ENCODE measurements at regions not wholly inside any gene's neighbourhood (a gene's known extent, or its start where the extent isn't known, plus 50 kb on each side); places are given as distances from the start of the nearest gene placed in this dataset.

DNA sequence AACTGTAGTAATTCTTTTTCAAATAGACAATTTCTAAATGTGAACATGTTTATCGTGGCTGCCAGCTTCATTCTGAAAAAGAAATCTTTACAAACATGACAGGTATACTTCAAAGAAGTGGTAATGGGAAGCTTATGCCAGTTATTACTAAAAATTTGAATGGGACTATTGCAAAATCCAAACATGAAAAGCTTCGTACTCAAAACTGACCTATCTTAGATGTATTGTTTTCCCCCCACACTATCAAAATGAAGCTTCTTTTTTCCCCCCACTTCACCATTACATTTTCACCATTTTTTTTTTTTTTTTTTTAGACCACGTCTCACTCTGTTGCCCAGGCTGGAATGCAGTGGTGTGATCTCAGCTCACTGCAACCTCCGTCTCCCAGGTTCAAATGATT is 50.4 kb upstream of the SERTAD2 start:
- Mint-ChIP-seq H3K9me3 (peaks cover 6% of the 10 kb centered on the region), H3K4me1 (peaks cover 9% of the 10 kb centered on the region), H3K36me3 (ENCODE audit: low read depth) (peaks cover 4% of the 10 kb centered on the region), H3K27ac (no peak overlapping the region), H3K27me3 (ENCODE audit: low read depth, poor library complexity) (no peaks in the 10 kb centered on the region), H3K4me3 (no peak overlapping the region)
- no peak for DNase-seq
- TF ChIP-seq, protein P1, sequence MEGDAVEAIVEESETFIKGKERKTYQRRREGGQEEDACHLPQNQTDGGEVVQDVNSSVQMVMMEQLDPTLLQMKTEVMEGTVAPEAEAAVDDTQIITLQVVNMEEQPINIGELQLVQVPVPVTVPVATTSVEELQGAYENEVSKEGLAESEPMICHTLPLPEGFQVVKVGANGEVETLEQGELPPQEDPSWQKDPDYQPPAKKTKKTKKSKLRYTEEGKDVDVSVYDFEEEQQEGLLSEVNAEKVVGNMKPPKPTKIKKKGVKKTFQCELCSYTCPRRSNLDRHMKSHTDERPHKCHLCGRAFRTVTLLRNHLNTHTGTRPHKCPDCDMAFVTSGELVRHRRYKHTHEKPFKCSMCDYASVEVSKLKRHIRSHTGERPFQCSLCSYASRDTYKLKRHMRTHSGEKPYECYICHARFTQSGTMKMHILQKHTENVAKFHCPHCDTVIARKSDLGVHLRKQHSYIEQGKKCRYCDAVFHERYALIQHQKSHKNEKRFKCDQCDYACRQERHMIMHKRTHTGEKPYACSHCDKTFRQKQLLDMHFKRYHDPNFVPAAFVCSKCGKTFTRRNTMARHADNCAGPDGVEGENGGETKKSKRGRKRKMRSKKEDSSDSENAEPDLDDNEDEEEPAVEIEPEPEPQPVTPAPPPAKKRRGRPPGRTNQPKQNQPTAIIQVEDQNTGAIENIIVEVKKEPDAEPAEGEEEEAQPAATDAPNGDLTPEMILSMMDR (IDR thresholded peaks at IDR 0.05), result no peak

DNA sequence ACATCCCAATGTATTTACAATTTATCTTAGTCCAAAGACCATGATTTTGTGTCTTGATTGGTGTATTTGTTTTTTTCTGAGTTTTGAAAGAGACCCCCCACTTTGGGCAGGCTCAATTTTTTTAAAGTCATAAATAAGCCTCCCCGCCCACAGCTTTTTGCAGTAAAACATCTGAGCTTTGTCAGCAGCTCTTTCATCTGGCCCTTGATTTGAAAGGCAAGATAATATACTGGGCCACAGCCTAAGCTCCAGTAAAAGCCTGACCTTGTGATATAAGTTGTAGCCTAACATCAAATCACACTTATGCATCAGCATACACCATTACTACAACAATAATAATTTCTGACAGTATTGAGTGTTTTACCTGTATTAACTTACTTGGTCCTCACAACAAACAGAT is 51.3 kb upstream of the SERTAD2 start:
- Mint-ChIP-seq H3K4me1 (peaks cover 9% of the 10 kb centered on the region), H3K27me3 (ENCODE audit: low read depth, poor library complexity) (no peaks in the 10 kb centered on the region), H3K9me3 (peaks cover 6% of the 10 kb centered on the region), H3K4me3 (no peak overlapping the region), H3K27ac (no peak overlapping the region), H3K36me3 (ENCODE audit: low read depth) (peaks cover 4% of the 10 kb centered on the region)
- TF ChIP-seq, protein P1 (IDR thresholded peaks at IDR 0.05), result no peak
- DNase-seq, result no peak

DNA sequence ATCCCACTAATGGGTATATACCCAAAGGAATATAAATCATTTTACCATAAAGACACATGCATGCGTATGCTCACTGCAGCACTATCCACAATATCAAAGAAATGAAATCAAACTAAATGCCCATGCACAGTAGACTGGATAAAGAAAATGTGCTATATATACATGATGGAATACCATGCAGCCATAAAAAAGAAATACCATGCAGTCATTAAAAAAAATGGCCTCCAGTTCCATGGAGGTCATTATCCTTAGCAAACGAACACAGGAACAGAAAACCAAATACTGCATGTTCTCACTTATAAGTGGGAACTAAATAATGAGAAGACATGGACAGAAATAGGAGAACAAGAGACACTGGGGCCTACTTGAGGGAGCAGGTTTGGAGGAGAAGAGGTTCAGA is 53.6 kb upstream of the SERTAD2 start:
- peaks cover 6% of the 10 kb centered on the region for H3K9me3 Mint-ChIP-seq
- TF ChIP-seq, protein P1 (IDR thresholded peaks at IDR 0.05), result no peak
- no peak overlapping the region for H3K27ac Mint-ChIP-seq
- no peaks in the 10 kb centered on the region for H3K36me3 Mint-ChIP-seq (ENCODE audit: low read depth)
- H3K4me1 Mint-ChIP-seq, result peaks cover 9% of the 10 kb centered on the region
- H3K27me3 Mint-ChIP-seq (ENCODE audit: low read depth, poor library complexity), result no peaks in the 10 kb centered on the region
- no peak overlapping the region for H3K4me3 Mint-ChIP-seq
- DNase-seq, result no peak

DNA sequence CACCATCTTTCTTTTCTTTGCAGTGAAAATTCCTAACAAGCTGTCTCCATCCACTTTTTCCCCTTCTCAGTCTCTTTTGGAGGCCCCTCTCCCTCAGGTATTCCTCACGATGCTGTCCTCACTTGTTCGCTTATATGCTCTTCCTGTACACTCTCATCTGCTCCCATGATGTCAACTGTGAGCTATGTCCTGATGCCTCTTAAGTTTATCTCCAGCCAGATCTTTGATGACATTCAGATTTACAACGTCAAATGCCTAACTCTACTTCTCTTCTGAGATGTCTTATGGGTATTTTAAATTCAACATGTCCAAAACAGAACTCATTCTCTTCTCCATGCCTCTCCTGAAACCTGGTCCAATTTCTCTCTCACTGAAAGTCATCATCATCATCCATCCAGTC is 55.1 kb upstream of the SERTAD2 start:
- no peak for DNase-seq
- TF ChIP-seq, protein P1 (IDR thresholded peaks at IDR 0.05), result no peak
- Mint-ChIP-seq H3K4me3 (no peak overlapping the region), H3K27ac (no peak overlapping the region), H3K9me3 (peaks cover 6% of the 10 kb centered on the region), H3K27me3 (ENCODE audit: low read depth, poor library complexity) (no peaks in the 10 kb centered on the region), H3K36me3 (ENCODE audit: low read depth) (no peaks in the 10 kb centered on the region), H3K4me1 (peaks cover 9% of the 10 kb centered on the region)

DNA sequence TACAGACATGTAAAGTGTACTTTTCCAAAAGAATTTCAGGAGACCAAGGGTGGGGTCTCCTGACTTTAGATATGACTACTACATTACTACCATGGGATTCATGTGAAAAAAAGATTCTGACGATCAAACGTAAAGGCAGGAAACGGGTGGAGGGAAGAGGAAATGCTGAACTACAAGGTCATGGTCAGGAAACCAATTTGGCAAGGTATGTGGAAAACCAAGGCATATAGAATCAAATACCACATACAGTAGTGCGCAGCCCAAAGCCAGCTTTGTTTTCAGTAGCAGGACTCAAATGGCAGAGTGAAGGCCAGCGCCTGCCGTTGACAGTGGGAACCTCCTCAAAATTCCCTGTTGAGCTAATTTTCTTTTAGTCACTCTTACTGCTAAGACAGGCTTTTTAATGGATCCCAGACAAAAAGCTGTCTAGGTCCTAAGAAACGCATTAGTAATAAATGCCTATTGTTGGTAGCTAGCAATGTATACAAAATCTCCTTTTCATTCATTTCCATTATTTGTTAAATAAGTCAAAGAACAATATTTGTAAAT is 57.6 kb upstream of the SERTAD2 start:
- Mint-ChIP-seq H3K9me3 (peaks cover 6% of the 10 kb centered on the region), H3K36me3 (ENCODE audit: low read depth) (no peaks in the 10 kb centered on the region), H3K27me3 (ENCODE audit: low read depth, poor library complexity) (peaks cover 2% of the 10 kb centered on the region), H3K4me3 (no peak overlapping the region), H3K27ac (no peak overlapping the region), H3K4me1 (no peaks in the 10 kb centered on the region)
- TF ChIP-seq, protein P1 (IDR thresholded peaks at IDR 0.05), result no peak
- DNase-seq, result no peak

DNA sequence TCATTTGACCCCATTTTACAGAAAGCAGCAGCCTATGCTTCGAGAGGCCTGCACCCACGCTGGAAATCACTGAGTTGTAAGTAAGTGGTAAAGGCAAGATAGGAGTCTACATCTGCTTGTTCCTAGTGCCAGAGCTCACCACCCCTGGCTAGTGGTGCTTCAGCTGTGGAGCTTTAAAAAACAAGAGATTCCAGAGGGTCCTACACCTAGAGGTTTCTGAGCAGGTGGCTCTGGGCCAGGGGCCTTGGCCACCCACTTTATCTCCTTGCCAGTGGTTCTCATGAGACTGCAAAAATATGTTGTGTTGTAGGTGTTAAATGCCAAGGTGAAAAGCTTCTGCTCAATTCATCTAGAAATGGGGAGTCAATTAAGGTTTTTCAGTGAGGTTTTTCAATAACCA is 60.0 kb upstream of the SERTAD2 start:
- DNase-seq, result no peak
- TF ChIP-seq, protein P1 (IDR thresholded peaks at IDR 0.05), result no peak
- peaks cover 6% of the 10 kb centered on the region for H3K4me1 Mint-ChIP-seq
- no peaks in the 10 kb centered on the region for H3K36me3 Mint-ChIP-seq (ENCODE audit: low read depth)
- H3K4me3 Mint-ChIP-seq, result no peak overlapping the region
- peaks cover 2% of the 10 kb centered on the region for H3K27me3 Mint-ChIP-seq (ENCODE audit: low read depth, poor library complexity)
- H3K9me3 Mint-ChIP-seq, result no peaks in the 10 kb centered on the region
- H3K27ac Mint-ChIP-seq, result no peak overlapping the region
